Retinal pigment epithelial cell (primary cell): ENCODE measurements at regions not wholly inside any gene's neighbourhood (a gene's known extent, or its start where the extent isn't known, plus 50 kb on each side); places are given as distances from the start of the nearest gene placed in this dataset.

Experiments used
- DNase-seq: peaks from one replicate; pipeline ENCODE4 v3.0.0-alpha.2; 2010; ENCODE audit warnings: low read depth
- H3K4me3 ChIP-seq: 2 replicates; pipeline ENCODE4 v1.5.1; 2011; ENCODE audit warnings: mild to moderate bottlenecking, low read length, control low read depth, moderate library complexity
- TF ChIP-seq, protein P1 (sequence below): conservative IDR thresholded peaks from 2 replicates; pipeline ENCODE4 v1.5.1; 2011; ENCODE audit warnings: low read depth, low read length, control low read depth, inconsistent platforms

DNA sequence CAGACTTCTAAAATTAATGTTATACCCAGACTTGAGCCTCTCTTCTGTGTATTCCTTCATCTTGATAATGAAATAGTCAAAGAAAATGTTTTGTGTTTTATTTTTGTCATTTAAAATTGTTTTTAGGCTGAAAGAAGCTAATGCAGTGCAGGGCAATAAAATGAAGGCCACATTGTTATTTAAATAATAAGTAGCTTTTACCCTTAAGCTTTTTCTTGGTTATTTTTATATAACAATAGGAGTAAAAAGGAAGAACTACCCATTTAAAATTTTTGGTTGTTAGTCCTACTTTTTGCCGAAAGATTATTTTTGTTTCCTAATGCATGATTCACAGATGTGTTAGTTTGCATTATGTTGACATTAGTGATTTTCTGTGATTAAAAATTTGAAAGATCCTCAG is 181.0 kb upstream of the MEOX2 start:
- no peak for DNase-seq
- TF ChIP-seq, protein P1, sequence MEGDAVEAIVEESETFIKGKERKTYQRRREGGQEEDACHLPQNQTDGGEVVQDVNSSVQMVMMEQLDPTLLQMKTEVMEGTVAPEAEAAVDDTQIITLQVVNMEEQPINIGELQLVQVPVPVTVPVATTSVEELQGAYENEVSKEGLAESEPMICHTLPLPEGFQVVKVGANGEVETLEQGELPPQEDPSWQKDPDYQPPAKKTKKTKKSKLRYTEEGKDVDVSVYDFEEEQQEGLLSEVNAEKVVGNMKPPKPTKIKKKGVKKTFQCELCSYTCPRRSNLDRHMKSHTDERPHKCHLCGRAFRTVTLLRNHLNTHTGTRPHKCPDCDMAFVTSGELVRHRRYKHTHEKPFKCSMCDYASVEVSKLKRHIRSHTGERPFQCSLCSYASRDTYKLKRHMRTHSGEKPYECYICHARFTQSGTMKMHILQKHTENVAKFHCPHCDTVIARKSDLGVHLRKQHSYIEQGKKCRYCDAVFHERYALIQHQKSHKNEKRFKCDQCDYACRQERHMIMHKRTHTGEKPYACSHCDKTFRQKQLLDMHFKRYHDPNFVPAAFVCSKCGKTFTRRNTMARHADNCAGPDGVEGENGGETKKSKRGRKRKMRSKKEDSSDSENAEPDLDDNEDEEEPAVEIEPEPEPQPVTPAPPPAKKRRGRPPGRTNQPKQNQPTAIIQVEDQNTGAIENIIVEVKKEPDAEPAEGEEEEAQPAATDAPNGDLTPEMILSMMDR, result no peak
- H3K4me3 ChIP-seq, result no peak overlapping the region

DNA sequence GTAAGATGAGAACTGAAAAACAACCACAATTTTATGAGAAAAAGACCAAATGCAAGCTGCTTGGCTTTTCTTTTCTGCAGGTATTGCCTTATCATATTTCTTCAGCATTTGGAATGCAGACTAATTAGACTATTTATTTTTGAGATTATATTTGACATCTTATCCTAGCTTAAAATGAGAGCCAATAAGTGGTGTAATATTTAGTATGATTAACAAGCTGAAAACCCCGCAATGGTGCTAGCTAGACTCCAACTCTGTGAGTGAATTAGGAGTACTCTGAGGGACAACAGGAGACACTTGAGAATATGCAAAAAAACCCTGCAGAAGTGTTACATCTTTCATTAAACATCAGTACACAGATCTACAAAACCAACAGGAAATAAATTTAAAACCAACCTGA is 180.3 kb upstream of the MEOX2 start:
- no peak overlapping the region for H3K4me3 ChIP-seq
- TF ChIP-seq, protein P1, result no peak
- no peak for DNase-seq

DNA sequence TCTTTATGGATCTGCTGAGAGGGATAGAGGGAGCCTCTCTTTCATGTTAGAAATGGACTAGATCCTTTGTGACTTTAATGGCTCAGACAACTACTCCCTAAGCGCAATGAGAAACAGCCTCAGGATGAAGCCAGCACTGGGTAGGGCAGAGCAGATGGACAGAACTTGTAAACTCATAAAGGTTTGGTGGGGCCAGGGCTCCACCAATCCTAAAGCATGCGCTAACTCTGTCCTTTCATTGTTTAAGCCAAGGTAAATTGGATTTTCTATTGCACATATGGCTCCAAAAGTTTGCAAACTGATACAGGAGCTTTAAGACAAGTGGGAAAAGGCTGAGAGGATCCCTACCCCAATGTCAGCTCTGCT is 178.1 kb upstream of the MEOX2 start:
- TF ChIP-seq, protein P1, result no peak
- H3K4me3 ChIP-seq, result no peak overlapping the region
- DNase-seq, result no peak

DNA sequence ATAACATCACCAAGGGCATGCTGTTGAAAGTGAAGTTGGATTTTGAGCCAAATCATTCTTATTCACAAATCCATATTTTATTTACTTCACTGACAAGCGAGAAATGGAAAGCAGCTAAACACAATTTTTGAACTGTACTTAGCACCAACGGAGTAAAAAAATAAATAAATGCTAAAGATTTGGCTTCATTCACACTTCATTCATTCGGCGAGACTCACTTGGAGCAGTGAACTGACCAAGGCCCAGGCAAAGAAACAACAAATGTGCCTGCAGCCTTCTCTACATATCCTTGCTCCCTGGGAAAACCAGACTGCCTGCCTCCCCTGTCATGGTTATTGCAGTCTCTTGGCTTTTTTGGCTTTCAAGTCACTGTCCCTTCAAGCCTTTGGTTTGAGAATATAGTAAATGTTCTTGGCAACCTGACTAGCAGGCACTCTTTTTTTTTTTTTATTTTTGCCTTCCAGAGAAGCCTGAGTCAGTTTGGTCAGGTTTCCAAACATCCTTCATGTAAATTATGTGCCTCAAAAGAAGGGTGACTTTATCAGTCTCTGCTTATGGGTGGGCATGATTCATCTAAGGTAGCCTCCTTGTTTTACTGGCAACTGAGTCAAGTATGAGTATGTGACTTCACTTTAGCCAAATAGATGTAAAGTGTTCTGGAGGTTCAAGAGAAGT is 177.6 kb upstream of the MEOX2 start:
- H3K4me3 ChIP-seq, result no peak overlapping the region
- no peak for DNase-seq
- TF ChIP-seq, protein P1, result no peak

DNA sequence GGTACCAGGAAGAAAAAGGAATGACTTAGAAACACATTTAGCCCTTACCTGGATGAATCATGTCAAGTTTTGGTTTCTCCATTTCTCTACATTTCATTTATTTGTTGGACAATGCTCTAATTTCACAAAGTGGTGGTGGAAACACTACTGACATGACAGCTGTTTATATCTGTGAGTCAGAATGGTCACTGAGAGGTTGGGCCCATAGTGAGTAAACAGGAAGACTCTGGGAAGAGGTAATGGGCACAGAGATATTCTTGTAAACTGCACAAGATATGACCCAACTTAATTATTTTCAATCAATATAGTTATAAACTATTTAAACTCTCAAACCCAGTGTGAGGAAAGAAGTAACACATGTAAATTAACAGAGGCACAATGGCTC is 176.3 kb upstream of the MEOX2 start:
- no peak overlapping the region for H3K4me3 ChIP-seq
- DNase-seq, result no peak
- TF ChIP-seq, protein P1, result no peak

DNA sequence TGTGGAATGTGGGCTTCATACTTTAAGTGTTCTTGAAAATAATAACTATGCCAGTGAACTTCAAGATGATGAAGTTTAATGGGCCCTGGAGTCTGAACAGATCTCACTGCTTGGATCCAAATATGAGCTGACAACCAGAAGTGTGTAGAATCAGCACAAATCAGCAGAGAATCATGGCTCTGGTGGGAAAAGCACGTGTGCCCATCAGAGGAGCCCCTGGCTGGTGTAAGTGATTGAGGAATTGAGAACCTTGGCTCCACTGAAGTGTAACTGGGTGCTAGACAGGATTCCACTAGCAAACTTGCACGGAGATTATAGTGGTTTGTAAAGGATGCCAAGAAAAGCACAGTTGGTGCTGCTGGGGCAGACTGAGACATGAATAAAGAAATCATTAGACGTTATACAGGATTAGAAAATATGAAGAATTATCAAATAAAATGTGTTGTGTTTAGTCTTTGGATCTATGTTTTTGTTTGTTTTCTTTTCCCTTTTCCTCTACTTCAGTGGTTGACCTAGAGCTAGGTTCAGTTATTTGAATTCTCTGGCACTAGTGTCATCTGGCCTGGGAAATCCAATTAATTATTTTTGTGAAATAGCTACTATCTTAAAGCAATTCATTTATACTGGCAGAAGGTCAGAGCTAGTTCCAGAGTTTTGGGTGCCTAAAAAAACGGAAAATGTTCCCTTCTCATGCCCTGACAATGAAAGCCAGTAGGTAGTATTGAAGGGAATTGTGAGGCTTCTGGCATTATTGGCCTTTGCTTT is 175.7 kb upstream of the MEOX2 start:
- H3K4me3 ChIP-seq, result no peak overlapping the region
- DNase-seq, result peak; percentile 52
- TF ChIP-seq, protein P1, result no peak
